ENCODE measurements at regions not wholly inside any gene's neighbourhood (a gene's known extent, or its start where the extent isn't known, plus 50 kb on each side); places are given as distances from the start of the nearest gene placed in this dataset.

DNA sequence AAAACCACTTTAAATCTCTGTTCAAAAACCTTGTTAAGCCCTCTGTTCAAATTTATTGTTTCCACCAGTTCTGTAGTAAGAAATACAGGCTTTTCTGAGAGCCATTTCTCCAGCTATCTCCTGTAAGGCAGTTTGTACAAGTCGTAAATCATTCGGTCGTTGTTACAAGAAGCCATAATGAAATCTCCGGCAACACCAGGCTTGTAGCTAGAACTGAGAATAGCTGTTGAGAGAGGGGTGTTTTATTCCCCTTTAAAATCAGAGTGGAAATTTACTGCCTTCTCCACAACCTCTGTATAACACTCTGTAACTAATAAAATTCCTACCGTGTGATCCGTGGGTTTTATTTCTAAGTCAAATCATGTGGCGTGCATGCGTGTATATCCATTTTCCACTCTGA is 335.8 kb upstream of the KAZN start:
- H3K27ac ChIP-seq (ENCODE audit: low read depth, low read length): no peak overlapping the region
- no CpG with 5 or more reads among the region's 8 CpGs for WGBS (ENCODE audit: extremely low coverage, insufficient coverage, low lambda C conversion rate)
- DNase-seq: no peak

DNA sequence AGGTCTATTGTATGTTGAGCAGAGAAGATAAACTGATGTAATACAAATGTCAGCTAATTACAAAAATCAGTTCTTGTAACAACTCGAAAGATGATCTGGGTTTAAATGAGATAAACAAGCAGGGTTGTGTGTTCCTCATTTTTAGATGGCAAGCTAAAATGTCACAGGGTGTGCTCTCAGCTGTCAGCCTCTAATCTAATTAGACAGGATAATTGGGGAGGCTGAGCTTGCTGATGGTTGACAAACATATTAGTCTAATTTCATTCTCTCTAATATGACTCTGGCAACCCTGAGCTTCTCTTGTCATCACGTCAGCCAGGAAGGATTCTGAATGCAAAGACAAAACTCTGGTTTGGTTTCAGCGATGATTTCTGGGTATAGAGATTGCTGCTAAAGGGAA is 335.3 kb upstream of the KAZN start:
- Histone ChIP-seq H3K36me3 (ENCODE audit: control insufficient read depth, insufficient read depth, low read length) (no peaks in the 10 kb centered on the region), H2BK15ac (replicated peaks; ENCODE audit: low read depth) (no peak overlapping the region), H3K18ac (ENCODE audit: low read length) (no peak overlapping the region), H3K23ac (ENCODE audit: low read length) (no peak overlapping the region), H2AK5ac (ENCODE audit: low read length) (no peak overlapping the region), H4K5ac (ENCODE audit: low read length) (no peak overlapping the region), H4K8ac (ENCODE audit: low read depth, low read length) (no peak overlapping the region), H3K9ac (ENCODE audit: low read length) (no peak overlapping the region), H3K4me2 (ENCODE audit: low read length) (no peak overlapping the region), H3K4me3 (ENCODE audit: low read length) (no peak overlapping the region), H3K79me1 (ENCODE audit: low read length) (no peaks in the 10 kb centered on the region), H2BK5ac (ENCODE audit: low read length) (no peak overlapping the region), H3K4ac (ENCODE audit: low read depth, low read length) (no peak overlapping the region), H3K4me1 (ENCODE audit: control insufficient read depth, low read depth, low read length) (no peaks in the 10 kb centered on the region), H3K27ac (ENCODE audit: low read depth, low read length) (no peak overlapping the region), H3K56ac (ENCODE audit: low read length) (no peak overlapping the region), H3K79me2 (ENCODE audit: control insufficient read depth, insufficient read depth, low read length) (no peaks in the 10 kb centered on the region), H3K27me3 (ENCODE audit: insufficient read depth, low read length, poor library complexity) (no peaks in the 10 kb centered on the region), H2BK120ac (ENCODE audit: low read depth, low read length) (no peak overlapping the region)
- no peak for DNase-seq
- WGBS (ENCODE audit: extremely low coverage, insufficient coverage, low lambda C conversion rate): no CpG with 5 or more reads among the region's 3 CpGs

More for the DNA sequence above, 335.8 kb upstream of the KAZN start:
- Histone ChIP-seq H3K4me2 (ENCODE audit: low read length) (no peak overlapping the region), H3K79me2 (ENCODE audit: control insufficient read depth, insufficient read depth, low read length) (no peaks in the 10 kb centered on the region), H4K8ac (ENCODE audit: low read depth, low read length) (no peak overlapping the region), H3K36me3 (ENCODE audit: control insufficient read depth, insufficient read depth, low read length) (no peaks in the 10 kb centered on the region), H3K27me3 (ENCODE audit: insufficient read depth, low read length, poor library complexity) (no peaks in the 10 kb centered on the region), H3K18ac (ENCODE audit: low read length) (no peak overlapping the region), H3K4me1 (ENCODE audit: control insufficient read depth, low read depth, low read length) (no peaks in the 10 kb centered on the region), H2BK5ac (ENCODE audit: low read length) (no peak overlapping the region), H2BK120ac (ENCODE audit: low read depth, low read length) (no peak overlapping the region), H3K4me3 (ENCODE audit: low read length) (no peak overlapping the region), H3K56ac (ENCODE audit: low read length) (no peak overlapping the region), H3K23ac (ENCODE audit: low read length) (no peak overlapping the region), H2BK15ac (replicated peaks; ENCODE audit: low read depth) (no peak overlapping the region), H3K9ac (ENCODE audit: low read length) (no peak overlapping the region), H3K79me1 (ENCODE audit: low read length) (no peaks in the 10 kb centered on the region), H2AK5ac (ENCODE audit: low read length) (no peak overlapping the region), H3K4ac (ENCODE audit: low read depth, low read length) (no peak overlapping the region), H4K5ac (ENCODE audit: low read length) (no peak overlapping the region)

DNA sequence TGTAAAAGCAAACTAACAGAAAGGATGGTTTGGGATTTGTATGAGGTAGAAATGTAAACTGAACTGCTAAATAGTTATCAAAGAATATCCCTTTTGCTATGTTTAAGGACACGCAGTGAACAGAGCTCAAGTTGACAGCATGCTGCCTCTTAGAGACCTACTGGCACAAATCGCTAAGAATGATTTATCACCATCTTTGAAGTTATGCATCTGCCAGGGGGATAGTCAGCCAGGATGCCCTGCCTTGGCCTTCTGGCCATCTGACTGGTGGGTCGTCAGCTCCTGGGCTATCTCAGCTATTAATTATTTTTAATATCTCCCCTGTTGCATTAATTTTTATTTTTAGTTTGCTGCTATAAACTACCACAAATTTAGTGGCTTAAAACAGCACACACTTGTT is 334.8 kb upstream of the KAZN start:
- no peaks in the 10 kb centered on the region for H3K36me3 ChIP-seq (ENCODE audit: control insufficient read depth, insufficient read depth, low read length)
- no peak overlapping the region for H3K9ac ChIP-seq (ENCODE audit: low read length)
- no peaks in the 10 kb centered on the region for H3K79me2 ChIP-seq (ENCODE audit: control insufficient read depth, insufficient read depth, low read length)
- no peaks in the 10 kb centered on the region for H3K4me1 ChIP-seq (ENCODE audit: control insufficient read depth, low read depth, low read length)
- no peak overlapping the region for H3K56ac ChIP-seq (ENCODE audit: low read length)
- no peak overlapping the region for H3K4me3 ChIP-seq (ENCODE audit: low read length)
- no peak overlapping the region for H4K5ac ChIP-seq (ENCODE audit: low read length)
- WGBS (ENCODE audit: extremely low coverage, insufficient coverage, low lambda C conversion rate): no CpG with 5 or more reads among the region's 3 CpGs
- H4K8ac ChIP-seq (ENCODE audit: low read depth, low read length): no peak overlapping the region
- H3K18ac ChIP-seq (ENCODE audit: low read length): no peak overlapping the region
- no peak overlapping the region for H2BK5ac ChIP-seq (ENCODE audit: low read length)
- H3K4ac ChIP-seq (ENCODE audit: low read depth, low read length): no peak overlapping the region
- no peaks in the 10 kb centered on the region for H3K79me1 ChIP-seq (ENCODE audit: low read length)
- no peak overlapping the region for H3K27ac ChIP-seq (ENCODE audit: low read depth, low read length)
- no peak overlapping the region for H3K23ac ChIP-seq (ENCODE audit: low read length)
- no peaks in the 10 kb centered on the region for H3K27me3 ChIP-seq (ENCODE audit: insufficient read depth, low read length, poor library complexity)
- no peak for DNase-seq
- H2BK15ac ChIP-seq (replicated peaks; ENCODE audit: low read depth): no peak overlapping the region
- no peak overlapping the region for H3K4me2 ChIP-seq (ENCODE audit: low read length)
- no peak overlapping the region for H2BK120ac ChIP-seq (ENCODE audit: low read depth, low read length)
- no peak overlapping the region for H2AK5ac ChIP-seq (ENCODE audit: low read length)

DNA sequence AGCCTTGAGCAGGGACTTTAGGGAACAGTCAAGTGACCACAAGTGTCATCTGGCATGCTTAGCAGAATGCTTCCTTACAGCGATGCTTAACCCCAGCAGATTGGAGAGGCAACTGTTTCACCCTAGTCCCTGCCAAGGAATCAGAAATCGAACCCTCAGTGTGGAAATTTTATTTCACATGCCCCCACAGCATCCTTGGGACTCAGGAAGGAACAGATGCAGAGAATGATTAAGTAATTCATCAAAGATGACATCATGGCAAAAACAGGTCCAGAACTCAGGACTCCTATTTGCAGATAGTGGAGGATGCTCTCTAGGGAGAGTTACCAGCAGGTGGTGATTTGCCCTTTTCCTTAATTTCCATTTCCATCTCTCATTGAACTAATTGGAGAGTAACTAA is 333.0 kb upstream of the KAZN start:
- Histone ChIP-seq H3K23ac (ENCODE audit: low read length) (no peak overlapping the region), H4K8ac (ENCODE audit: low read depth, low read length) (no peak overlapping the region), H3K4ac (ENCODE audit: low read depth, low read length) (no peak overlapping the region), H3K9ac (ENCODE audit: low read length) (no peak overlapping the region), H3K4me2 (ENCODE audit: low read length) (no peak overlapping the region), H2BK120ac (ENCODE audit: low read depth, low read length) (no peak overlapping the region), H3K56ac (ENCODE audit: low read length) (no peak overlapping the region), H4K5ac (ENCODE audit: low read length) (no peak overlapping the region), H3K79me1 (ENCODE audit: low read length) (no peaks in the 10 kb centered on the region), H3K4me1 (ENCODE audit: control insufficient read depth, low read depth, low read length) (no peaks in the 10 kb centered on the region), H3K79me2 (ENCODE audit: control insufficient read depth, insufficient read depth, low read length) (no peaks in the 10 kb centered on the region), H2BK15ac (replicated peaks; ENCODE audit: low read depth) (no peak overlapping the region), H3K36me3 (ENCODE audit: control insufficient read depth, insufficient read depth, low read length) (no peaks in the 10 kb centered on the region), H3K27ac (ENCODE audit: low read depth, low read length) (no peak overlapping the region), H3K27me3 (ENCODE audit: insufficient read depth, low read length, poor library complexity) (no peaks in the 10 kb centered on the region), H2AK5ac (ENCODE audit: low read length) (no peak overlapping the region), H3K18ac (ENCODE audit: low read length) (no peak overlapping the region), H2BK5ac (ENCODE audit: low read length) (no peak overlapping the region), H3K4me3 (ENCODE audit: low read length) (no peak overlapping the region)
- no peak for DNase-seq
- no CpG with 5 or more reads among the region's 2 CpGs for WGBS (ENCODE audit: extremely low coverage, insufficient coverage, low lambda C conversion rate)

DNA sequence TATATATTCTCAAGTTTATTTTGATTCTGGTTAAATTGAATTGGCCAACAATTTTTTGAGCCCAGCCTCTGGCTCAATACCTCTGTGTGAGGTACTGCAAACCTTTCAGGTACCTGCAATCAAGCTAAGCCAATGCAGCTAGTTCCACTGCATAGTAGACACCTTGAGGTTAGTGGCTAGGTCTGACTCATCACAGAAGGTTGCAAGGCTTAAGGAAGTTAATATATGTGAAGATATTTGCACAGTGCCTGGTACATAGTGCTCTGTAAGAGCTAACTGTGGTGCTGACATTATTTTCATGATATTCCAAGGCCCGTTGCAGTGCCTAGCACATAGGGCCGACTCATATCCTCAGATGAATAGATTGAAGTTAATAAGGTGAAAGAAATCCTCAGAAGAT is 330.5 kb upstream of the KAZN start:
- no peak for DNase-seq
- no peak overlapping the region for H3K18ac ChIP-seq (ENCODE audit: low read length)
- H3K27ac ChIP-seq (ENCODE audit: low read depth, low read length): no peak overlapping the region
- no peak overlapping the region for H3K23ac ChIP-seq (ENCODE audit: low read length)
- no peak overlapping the region for H2BK15ac ChIP-seq (replicated peaks; ENCODE audit: low read depth)
- no CpG with 5 or more reads among the region's 2 CpGs for WGBS (ENCODE audit: extremely low coverage, insufficient coverage, low lambda C conversion rate)
- H3K56ac ChIP-seq (ENCODE audit: low read length): no peak overlapping the region
- H3K79me2 ChIP-seq (ENCODE audit: control insufficient read depth, insufficient read depth, low read length): no peaks in the 10 kb centered on the region
- H3K4me1 ChIP-seq (ENCODE audit: control insufficient read depth, low read depth, low read length): no peaks in the 10 kb centered on the region
- no peak overlapping the region for H2AK5ac ChIP-seq (ENCODE audit: low read length)
- H2BK120ac ChIP-seq (ENCODE audit: low read depth, low read length): no peak overlapping the region
- no peak overlapping the region for H4K5ac ChIP-seq (ENCODE audit: low read length)
- no peak overlapping the region for H3K9ac ChIP-seq (ENCODE audit: low read length)
- no peaks in the 10 kb centered on the region for H3K36me3 ChIP-seq (ENCODE audit: control insufficient read depth, insufficient read depth, low read length)
- H2BK5ac ChIP-seq (ENCODE audit: low read length): no peak overlapping the region
- H4K8ac ChIP-seq (ENCODE audit: low read depth, low read length): no peak overlapping the region
- H3K27me3 ChIP-seq (ENCODE audit: insufficient read depth, low read length, poor library complexity): no peaks in the 10 kb centered on the region
- H3K4ac ChIP-seq (ENCODE audit: low read depth, low read length): no peak overlapping the region
- H3K4me2 ChIP-seq (ENCODE audit: low read length): no peak overlapping the region
- no peak overlapping the region for H3K4me3 ChIP-seq (ENCODE audit: low read length)
- no peaks in the 10 kb centered on the region for H3K79me1 ChIP-seq (ENCODE audit: low read length)

DNA sequence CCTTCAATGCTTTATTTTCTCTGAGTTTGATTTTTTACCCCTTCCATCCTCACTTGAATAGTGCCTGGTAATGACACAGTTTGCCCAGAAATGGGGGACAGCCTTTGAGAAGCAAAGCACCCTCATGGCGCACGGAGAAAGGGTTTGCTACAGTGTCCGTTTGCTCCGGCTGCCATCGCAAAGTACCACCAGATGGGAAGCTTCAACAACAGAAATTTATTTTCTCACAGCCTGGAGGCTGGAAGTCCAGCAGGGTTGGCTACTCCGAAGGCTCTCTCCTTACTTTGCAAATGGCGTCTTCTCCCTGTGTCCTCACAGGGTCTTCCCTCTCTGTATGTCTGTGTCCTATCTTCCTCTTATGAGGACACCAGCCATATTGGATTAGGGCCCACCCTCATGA is 327.7 kb upstream of the KAZN start:
- H4K8ac ChIP-seq (ENCODE audit: low read depth, low read length): no peak overlapping the region
- no peaks in the 10 kb centered on the region for H3K79me2 ChIP-seq (ENCODE audit: control insufficient read depth, insufficient read depth, low read length)
- no peak overlapping the region for H3K27ac ChIP-seq (ENCODE audit: low read depth, low read length)
- no peak overlapping the region for H3K4me2 ChIP-seq (ENCODE audit: low read length)
- no peak overlapping the region for H3K4me3 ChIP-seq (ENCODE audit: low read length)
- H2BK5ac ChIP-seq (ENCODE audit: low read length): no peak overlapping the region
- no peaks in the 10 kb centered on the region for H3K4me1 ChIP-seq (ENCODE audit: control insufficient read depth, low read depth, low read length)
- no peak overlapping the region for H2BK15ac ChIP-seq (replicated peaks; ENCODE audit: low read depth)
- H3K23ac ChIP-seq (ENCODE audit: low read length): no peak overlapping the region
- WGBS (ENCODE audit: extremely low coverage, insufficient coverage, low lambda C conversion rate): no CpG with 5 or more reads among the region's 7 CpGs
- no peaks in the 10 kb centered on the region for H3K27me3 ChIP-seq (ENCODE audit: insufficient read depth, low read length, poor library complexity)
- H2AK5ac ChIP-seq (ENCODE audit: low read length): no peak overlapping the region
- no peak overlapping the region for H3K9ac ChIP-seq (ENCODE audit: low read length)
- no peaks in the 10 kb centered on the region for H3K79me1 ChIP-seq (ENCODE audit: low read length)
- no peak overlapping the region for H3K18ac ChIP-seq (ENCODE audit: low read length)
- H3K4ac ChIP-seq (ENCODE audit: low read depth, low read length): no peak overlapping the region
- H3K36me3 ChIP-seq (ENCODE audit: control insufficient read depth, insufficient read depth, low read length): no peaks in the 10 kb centered on the region
- no peak overlapping the region for H3K56ac ChIP-seq (ENCODE audit: low read length)
- H4K5ac ChIP-seq (ENCODE audit: low read length): no peak overlapping the region
- no peak overlapping the region for H2BK120ac ChIP-seq (ENCODE audit: low read depth, low read length)
- no peak for DNase-seq
